RWPE2 (cell line): ENCODE measurements at regions not wholly inside any gene's neighbourhood (a gene's known extent, or its start where the extent isn't known, plus 50 kb on each side); places are given as distances from the start of the nearest gene placed in this dataset.

ENCODE experiments used
- ATAC-seq: fragments of 200-7000 bp; cut with Tn5 transposase; 3 replicates; pipeline ENCODE4 v1.9.1; 2021; ENCODE audit warnings: low read depth
- DNase-seq: peaks from one replicate; pipeline ENCODE4 v3.0.0-alpha.2; 2020; ENCODE audit warnings: low spot score
- H3K27ac ChIP-seq: fragments of 450-650 bp; 2 replicates; pipeline ENCODE4 v1.5.1; 2017; ENCODE audit warnings: mild to moderate bottlenecking; ENCODE audit not compliant: poor library complexity, severe bottlenecking
- H3K27me3 ChIP-seq: fragments of 250-450 bp; sonication (Bioruptor Pico); 2 replicates; pipeline ENCODE4 v1.5.1; 2021; ENCODE audit warnings: mild to moderate bottlenecking, moderate library complexity; ENCODE audit not compliant: insufficient read depth, poor library complexity, severe bottlenecking
- H3K36me3 ChIP-seq: fragments of 250-450 bp; sonication (Bioruptor Pico); 2 replicates; pipeline ENCODE4 v1.5.1; 2020; ENCODE audit warnings: low read depth, mild to moderate bottlenecking, moderate library complexity
- H3K4me1 ChIP-seq: fragments of 250-450 bp; sonication (Bioruptor Pico); 2 replicates; pipeline ENCODE4 v1.5.1; 2021; ENCODE audit warnings: mild to moderate bottlenecking, moderate library complexity; ENCODE audit not compliant: insufficient read depth, poor library complexity, severe bottlenecking
- H3K4me3 ChIP-seq: fragments of 250-450 bp; sonication (Bioruptor Pico); 2 replicates; pipeline ENCODE4 v1.5.1; 2021; ENCODE audit warnings: mild to moderate bottlenecking, moderate library complexity; ENCODE audit not compliant: severe bottlenecking
- H3K9me3 ChIP-seq: fragments of 250-450 bp; sonication (Bioruptor Pico); 2 replicates; pipeline ENCODE4 v1.5.1; 2021; ENCODE audit warnings: mild to moderate bottlenecking, moderate library complexity; ENCODE audit not compliant: severe bottlenecking
- TF ChIP-seq, protein P1 (sequence below): fragments of 450-650 bp; IDR thresholded peaks from one replicate; pipeline ENCODE4 v1.5.1; 2017; ENCODE audit warnings: mild to moderate bottlenecking, moderate library complexity; ENCODE audit not compliant: poor library complexity, severe bottlenecking

DNA sequence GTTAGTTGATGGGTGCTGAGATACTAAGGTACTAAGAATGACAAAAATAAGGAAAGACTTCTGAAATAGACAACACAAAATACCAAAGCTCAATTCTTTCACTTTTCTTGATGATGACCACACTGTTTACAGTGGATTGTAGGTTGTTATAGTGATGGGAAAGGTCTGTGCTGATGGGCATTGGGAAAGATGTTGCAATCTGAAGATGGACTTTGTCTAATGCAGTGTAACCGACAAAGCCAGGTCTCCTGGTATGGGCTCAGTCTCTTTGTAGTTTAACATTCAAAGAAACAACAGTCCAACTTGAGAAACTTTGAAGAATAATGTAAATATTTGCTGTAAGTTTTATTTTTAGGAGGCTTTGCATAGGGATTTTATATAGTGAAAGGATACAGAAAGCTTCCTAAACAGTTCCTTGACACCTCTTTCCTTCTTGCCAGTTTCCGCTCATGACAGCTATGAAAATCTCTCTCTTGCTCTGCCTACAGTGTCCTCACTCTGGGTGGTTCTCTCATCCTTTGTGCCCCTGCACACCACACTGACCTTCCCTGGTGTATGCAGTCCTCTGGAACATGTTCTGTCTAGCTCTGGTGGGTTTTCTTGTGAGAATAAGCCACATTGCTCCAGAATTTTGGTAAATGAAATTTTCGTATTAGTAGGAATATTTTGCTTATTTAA, 172.2 kb downstream of the KCNRG start:
- Histone ChIP-seq H3K36me3 (no peaks in the 10 kb centered on the region), H3K27me3 (no peaks in the 10 kb centered on the region), H3K27ac (no peak overlapping the region), H3K9me3 (no peaks in the 10 kb centered on the region), H3K4me1 (peaks cover 15% of the 10 kb centered on the region), H3K4me3 (no peak overlapping the region)
- DNase-seq (no peak), ATAC-seq (no peak)
- TF ChIP-seq, protein P1, sequence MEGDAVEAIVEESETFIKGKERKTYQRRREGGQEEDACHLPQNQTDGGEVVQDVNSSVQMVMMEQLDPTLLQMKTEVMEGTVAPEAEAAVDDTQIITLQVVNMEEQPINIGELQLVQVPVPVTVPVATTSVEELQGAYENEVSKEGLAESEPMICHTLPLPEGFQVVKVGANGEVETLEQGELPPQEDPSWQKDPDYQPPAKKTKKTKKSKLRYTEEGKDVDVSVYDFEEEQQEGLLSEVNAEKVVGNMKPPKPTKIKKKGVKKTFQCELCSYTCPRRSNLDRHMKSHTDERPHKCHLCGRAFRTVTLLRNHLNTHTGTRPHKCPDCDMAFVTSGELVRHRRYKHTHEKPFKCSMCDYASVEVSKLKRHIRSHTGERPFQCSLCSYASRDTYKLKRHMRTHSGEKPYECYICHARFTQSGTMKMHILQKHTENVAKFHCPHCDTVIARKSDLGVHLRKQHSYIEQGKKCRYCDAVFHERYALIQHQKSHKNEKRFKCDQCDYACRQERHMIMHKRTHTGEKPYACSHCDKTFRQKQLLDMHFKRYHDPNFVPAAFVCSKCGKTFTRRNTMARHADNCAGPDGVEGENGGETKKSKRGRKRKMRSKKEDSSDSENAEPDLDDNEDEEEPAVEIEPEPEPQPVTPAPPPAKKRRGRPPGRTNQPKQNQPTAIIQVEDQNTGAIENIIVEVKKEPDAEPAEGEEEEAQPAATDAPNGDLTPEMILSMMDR = no peak

- Histone ChIP-seq H3K27me3 (no peaks in the 10 kb centered on the region), H3K9me3 (no peaks in the 10 kb centered on the region), H3K4me1 (peaks cover 15% of the 10 kb centered on the region), H3K27ac (no peak overlapping the region), H3K4me3 (no peak overlapping the region), H3K36me3 (no peaks in the 10 kb centered on the region)
- ATAC-seq (peak; percentile 86), DNase-seq (no peak)
- TF ChIP-seq, protein P1 = no peak
Measured at GRCh38 chr13:50188696-50189095, 173.5 kb downstream of the KCNRG start.

- TF ChIP-seq, protein P1 = no peak
- H3K4me3 ChIP-seq = no peak overlapping the region
- no peaks in the 10 kb centered on the region for H3K36me3 ChIP-seq
- peaks cover 15% of the 10 kb centered on the region for H3K4me1 ChIP-seq
- no peak for DNase-seq
- no peak overlapping the region for H3K27ac ChIP-seq
- no peaks in the 10 kb centered on the region for H3K9me3 ChIP-seq
- no peak for ATAC-seq
- no peaks in the 10 kb centered on the region for H3K27me3 ChIP-seq
Measured at GRCh38 chr13:50189450-50189849, 174.2 kb downstream of the KCNRG start.

DNA sequence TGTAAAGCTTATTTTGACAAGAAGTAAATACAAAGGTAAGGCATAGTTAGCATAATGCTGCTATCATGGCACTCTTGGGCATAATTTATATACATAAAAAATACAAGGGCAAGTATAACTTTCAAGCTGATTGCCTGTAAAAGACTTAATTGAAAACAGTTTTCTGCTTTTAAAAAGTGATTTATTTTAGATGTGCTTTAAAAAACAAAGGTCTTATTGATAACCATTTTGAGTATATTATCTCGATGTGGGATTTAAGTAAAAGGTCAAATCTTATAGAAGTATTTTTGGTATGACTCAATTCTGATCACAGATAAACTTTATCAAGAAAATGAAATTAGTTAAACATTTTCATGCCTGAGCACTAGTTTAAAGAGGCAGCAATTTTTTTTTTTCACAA, 175.8 kb downstream of the KCNRG start:
- TF ChIP-seq, protein P1 = no peak
- no peaks in the 10 kb centered on the region for H3K27me3 ChIP-seq
- no peaks in the 10 kb centered on the region for H3K36me3 ChIP-seq
- DNase-seq = no peak
- H3K4me1 ChIP-seq = peaks cover 15% of the 10 kb centered on the region
- no peak overlapping the region for H3K4me3 ChIP-seq
- H3K9me3 ChIP-seq = no peaks in the 10 kb centered on the region
- no peak for ATAC-seq
- no peak overlapping the region for H3K27ac ChIP-seq

- TF ChIP-seq, protein P1 = no peak
- DNase-seq (no peak), ATAC-seq (no peak)
- Histone ChIP-seq H3K9me3 (no peaks in the 10 kb centered on the region), H3K36me3 (no peaks in the 10 kb centered on the region), H3K27ac (no peak overlapping the region), H3K27me3 (no peaks in the 10 kb centered on the region), H3K4me1 (peaks cover 15% of the 10 kb centered on the region), H3K4me3 (no peak overlapping the region)
Measured at GRCh38 chr13:50192272-50192813, 177.1 kb downstream of the KCNRG start.
